ENCODE measurements at regions not wholly inside any gene's neighbourhood (a gene's known extent, or its start where the extent isn't known, plus 50 kb on each side); places are given as distances from the start of the nearest gene placed in this dataset.

GRCh38 chr3:144516026-144516425 lies 544.4 kb downstream of the DIPK2A start:
- intact Hi-C loops (cut with DNase I), result no loop called here
- TF ChIP-seq POLR2A (IDR thresholded peaks at IDR 0.05), result no peak
- Histone ChIP-seq H3K27ac (no peak overlapping the region), H3K4me1 (no peaks in the 10 kb centered on the region), H3K9me3 (no peaks in the 10 kb centered on the region), H3K36me3 (no peaks in the 10 kb centered on the region), H3K4me3 (no peak overlapping the region), H3K27me3 (no peaks in the 10 kb centered on the region)
- no peak for DNase-seq (ENCODE audit: extremely low spot score in 2 of 2)

GRCh38 chr3:144516589-144516988 lies 545.0 kb downstream of the DIPK2A start:
- H3K4me3 ChIP-seq, result no peak overlapping the region
- no peaks in the 10 kb centered on the region for H3K4me1 ChIP-seq
- H3K9me3 ChIP-seq, result no peaks in the 10 kb centered on the region
- no peaks in the 10 kb centered on the region for H3K27me3 ChIP-seq
- H3K27ac ChIP-seq, result no peak overlapping the region
- no peak for DNase-seq (ENCODE audit: extremely low spot score in 2 of 2)
- intact Hi-C loops (cut with DNase I), result no loop called here
- H3K36me3 ChIP-seq, result no peaks in the 10 kb centered on the region
- TF ChIP-seq POLR2AphosphoS5 (IDR thresholded peaks at IDR 0.05; ENCODE audit: insufficient read depth in 1 of 2, low read depth in 1 of 2) (no peak), CTCF (IDR thresholded peaks at IDR 0.05) (no peak), POLR2A (IDR thresholded peaks at IDR 0.05) (no peak)

GRCh38 chr3:144521131-144521530 lies 549.5 kb downstream of the DIPK2A start:
- no peak overlapping the region for H3K4me3 ChIP-seq
- H3K27me3 ChIP-seq, result no peaks in the 10 kb centered on the region
- TF ChIP-seq POLR2A (IDR thresholded peaks at IDR 0.05), result no peak
- TF ChIP-seq CTCF (IDR thresholded peaks at IDR 0.05), result no peak
- no peak for TF ChIP-seq POLR2AphosphoS5 (IDR thresholded peaks at IDR 0.05; ENCODE audit: insufficient read depth in 1 of 2, low read depth in 1 of 2)
- H3K27ac ChIP-seq, result no peak overlapping the region
- DNase-seq (ENCODE audit: extremely low spot score in 2 of 2), result no peak
- H3K4me1 ChIP-seq, result no peaks in the 10 kb centered on the region
- intact Hi-C loops (cut with DNase I), result no loop called here
- H3K36me3 ChIP-seq, result no peaks in the 10 kb centered on the region
- no peaks in the 10 kb centered on the region for H3K9me3 ChIP-seq

GRCh38 chr3:144522456-144522855 lies 550.8 kb downstream of the DIPK2A start:
- Histone ChIP-seq H3K9me3 (no peaks in the 10 kb centered on the region), H3K4me1 (no peaks in the 10 kb centered on the region), H3K27ac (no peak overlapping the region), H3K36me3 (no peaks in the 10 kb centered on the region), H3K27me3 (no peaks in the 10 kb centered on the region), H3K4me3 (no peak overlapping the region)
- intact Hi-C loops (cut with DNase I), result no loop called here
- DNase-seq (ENCODE audit: extremely low spot score in 2 of 2), result no peak
- TF ChIP-seq POLR2A (IDR thresholded peaks at IDR 0.05), result no peak
- no peak for TF ChIP-seq CTCF (IDR thresholded peaks at IDR 0.05)
- TF ChIP-seq POLR2AphosphoS5 (IDR thresholded peaks at IDR 0.05; ENCODE audit: insufficient read depth in 1 of 2, low read depth in 1 of 2), result no peak

- DNase-seq (ENCODE audit: extremely low spot score in 2 of 2), result no peak
- Histone ChIP-seq H3K4me3 (no peak overlapping the region), H3K4me1 (no peaks in the 10 kb centered on the region), H3K27me3 (no peaks in the 10 kb centered on the region), H3K36me3 (no peaks in the 10 kb centered on the region), H3K9me3 (no peaks in the 10 kb centered on the region), H3K27ac (no peak overlapping the region)
- TF ChIP-seq POLR2AphosphoS5 (IDR thresholded peaks at IDR 0.05; ENCODE audit: insufficient read depth in 1 of 2, low read depth in 1 of 2), result no peak
- no peak for TF ChIP-seq CTCF (IDR thresholded peaks at IDR 0.05)
- intact Hi-C loops (cut with DNase I), result no loop called here
These were observed 551.8 kb downstream of the DIPK2A start for GRCh38 chr3:144523396-144523795.

GRCh38 chr3:144524531-144524930 lies 552.9 kb downstream of the DIPK2A start:
- Histone ChIP-seq H3K9me3 (no peaks in the 10 kb centered on the region), H3K4me3 (no peak overlapping the region), H3K27me3 (no peaks in the 10 kb centered on the region), H3K27ac (no peak overlapping the region), H3K4me1 (no peaks in the 10 kb centered on the region), H3K36me3 (no peaks in the 10 kb centered on the region)
- no peak for TF ChIP-seq CTCF (IDR thresholded peaks at IDR 0.05)
- TF ChIP-seq POLR2AphosphoS5 (IDR thresholded peaks at IDR 0.05; ENCODE audit: insufficient read depth in 1 of 2, low read depth in 1 of 2), result no peak
- TF ChIP-seq POLR2A (IDR thresholded peaks at IDR 0.05), result no peak
- intact Hi-C loops (cut with DNase I), result no loop called here
- DNase-seq (ENCODE audit: extremely low spot score in 2 of 2), result no peak
